Heart left ventricle (tissue), 13 donors: ENCODE measurements at regions not wholly inside any gene's neighbourhood (a gene's known extent, or its start where the extent isn't known, plus 50 kb on each side); places are given as distances from the start of the nearest gene placed in this dataset.

ENCODE experiments used
- POLR2A ChIP-seq, 2 donors: fragments of 450-650 bp; IDR thresholded peaks; one replicate each; pipeline ENCODE4 v1.6.1; 2017; ENCODE audit warnings: antibody characterized with exemption in 2 of 2, mild to moderate bottlenecking in 2 of 2, moderate library complexity in 2 of 2
- TF ChIP-seq, protein P1 (sequence below), 12 donors: fragments of 200-600 bp; sonication (generic) in 4 of 12; IDR thresholded peaks; one replicate each; pipeline versions ENCODE4 v1.5.0 to v1.8.0; 2018 to 2022; ENCODE audit warnings: antibody characterized with exemption in 12 of 12, mild to moderate bottlenecking in 5 of 12
- donor health status: ischemic (EF 13 %, LVEDD 7.1; RV severe dilation, severe dysfunction).
- donor health status: DM: no; HTN: yes; CAD: no.
- donor health status: DM: no; HTN: no; CAD: no.
- donor health status: ischemic (EF 25% LVEDD 6.9; RV normal size, moderate dysfunction).
- donor health status: ischemic (EF 25% LVEDD 5.7; RV mildly dilated, moderate dysfunction).
- donor health status: ischemic (EF 35%, LVEDD 5.7; RV mildly dilated, moderate dysfunction).
- donor health status: nonischemic (EF 11% LVEDD 7.7; RV severe dilation, severe dysfunction).
- donor health status: DM: yes; HTN: yes; CAD: no.
- donor health status: PGD.
- donor health status: ischemic (EF 29% LVEDD 5.4; RV normal size, mild dysfunction).
- donor health status: nonischemic (EF 23%, LVEDD 6.1; RV moderate dilation, normal function).

GRCh38 chr7:110564246-110564645 lies 526.7 kb upstream of the LRRN3 start:
- TF ChIP-seq, protein P1, sequence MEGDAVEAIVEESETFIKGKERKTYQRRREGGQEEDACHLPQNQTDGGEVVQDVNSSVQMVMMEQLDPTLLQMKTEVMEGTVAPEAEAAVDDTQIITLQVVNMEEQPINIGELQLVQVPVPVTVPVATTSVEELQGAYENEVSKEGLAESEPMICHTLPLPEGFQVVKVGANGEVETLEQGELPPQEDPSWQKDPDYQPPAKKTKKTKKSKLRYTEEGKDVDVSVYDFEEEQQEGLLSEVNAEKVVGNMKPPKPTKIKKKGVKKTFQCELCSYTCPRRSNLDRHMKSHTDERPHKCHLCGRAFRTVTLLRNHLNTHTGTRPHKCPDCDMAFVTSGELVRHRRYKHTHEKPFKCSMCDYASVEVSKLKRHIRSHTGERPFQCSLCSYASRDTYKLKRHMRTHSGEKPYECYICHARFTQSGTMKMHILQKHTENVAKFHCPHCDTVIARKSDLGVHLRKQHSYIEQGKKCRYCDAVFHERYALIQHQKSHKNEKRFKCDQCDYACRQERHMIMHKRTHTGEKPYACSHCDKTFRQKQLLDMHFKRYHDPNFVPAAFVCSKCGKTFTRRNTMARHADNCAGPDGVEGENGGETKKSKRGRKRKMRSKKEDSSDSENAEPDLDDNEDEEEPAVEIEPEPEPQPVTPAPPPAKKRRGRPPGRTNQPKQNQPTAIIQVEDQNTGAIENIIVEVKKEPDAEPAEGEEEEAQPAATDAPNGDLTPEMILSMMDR (IDR thresholded peaks at IDR 0.05) = no peak
- no peak for TF ChIP-seq POLR2A (IDR thresholded peaks at IDR 0.05)
